ENCODE measurements at regions not wholly inside any gene's neighbourhood (a gene's known extent, or its start where the extent isn't known, plus 50 kb on each side); places are given as distances from the start of the nearest gene placed in this dataset.

DNA sequence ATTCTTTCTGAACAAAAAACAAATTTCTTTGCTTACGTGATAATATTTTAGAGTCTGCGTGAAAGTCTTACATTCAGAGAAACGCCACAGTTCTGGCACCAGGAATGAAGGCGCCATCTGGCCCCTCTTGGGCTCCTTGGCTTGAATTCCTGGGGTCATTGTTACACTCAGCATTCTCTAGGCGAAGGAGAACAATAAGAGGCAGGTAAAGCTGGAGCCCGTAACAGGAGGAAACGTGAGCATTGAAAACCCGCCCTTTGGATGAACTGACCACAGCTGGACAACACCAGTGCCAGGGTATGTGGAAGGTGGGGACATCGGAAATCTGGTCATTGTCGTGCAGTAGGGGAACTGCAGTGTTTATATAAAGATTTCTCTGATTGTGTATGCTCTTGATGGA is 144.8 kb downstream of the RNF152 start:
- Histone ChIP-seq H4K20me1 (ENCODE audit: insufficient read depth) (no peaks in the 10 kb centered on the region), H3K4me2 (no peak overlapping the region), H3K27me3 (ENCODE audit: insufficient read depth) (no peaks in the 10 kb centered on the region), H3K4me3 (ENCODE audit: low read depth in 2 of 2, low read length in 1 of 2) (no peak overlapping the region), H3K4me1 (ENCODE audit: control insufficient read depth in 1 of 2, insufficient read depth in 2 of 2, low read depth in 1 of 2, low read length in 1 of 2) (peaks cover 0 to 3% of the 10 kb centered on the region in 2 experiments; a peak in 1 of 4 replicates), H3F3A (replicated peaks; ENCODE audit: insufficient read depth) (no peaks in the 10 kb centered on the region), H2AFZ (ENCODE audit: low read depth) (no peak overlapping the region), H3K79me2 (ENCODE audit: insufficient read depth) (no peaks in the 10 kb centered on the region), H3K36me3 (replicated peaks in 1 of 2; ENCODE audit: control insufficient read depth in 1 of 2, insufficient read depth in 2 of 2, low read length in 1 of 2) (no peaks in the 10 kb centered on the region), H3K27ac (ENCODE audit: low read depth in 2 of 2, low read length in 1 of 2) (no peak overlapping the region), H3K9me3 (no peaks in the 10 kb centered on the region), H3K9ac (no peak overlapping the region), H3K9me2 (no peaks in the 10 kb centered on the region)
- TF ChIP-seq GATA2 (CRISPR knock-in tag; IDR thresholded peaks at IDR 0.05) (no peak), FOSL2 (IDR thresholded peaks at IDR 0.05; ENCODE audit: borderline replicate concordance, low read depth) (no peak), TCF12 (IDR thresholded peaks at IDR 0.05) (no peak), MXI1 (IDR thresholded peaks at IDR 0.05; ENCODE audit: low read depth, low read length) (no peak), FOXJ3 (CRISPR knock-in tag; IDR thresholded peaks at IDR 0.05) (no peak), TEAD4 (IDR thresholded peaks at IDR 0.05; ENCODE audit: borderline replicate concordance, insufficient read depth) (no peak)
- 76% methylated on average over 10 of the region's 10 CpGs for WGBS (ENCODE audit: low lambda C conversion rate)
- no peak for DNase-seq
- CTCF ChIA-PET: no interaction called here
- POLR2A ChIA-PET: no interaction called here

DNA sequence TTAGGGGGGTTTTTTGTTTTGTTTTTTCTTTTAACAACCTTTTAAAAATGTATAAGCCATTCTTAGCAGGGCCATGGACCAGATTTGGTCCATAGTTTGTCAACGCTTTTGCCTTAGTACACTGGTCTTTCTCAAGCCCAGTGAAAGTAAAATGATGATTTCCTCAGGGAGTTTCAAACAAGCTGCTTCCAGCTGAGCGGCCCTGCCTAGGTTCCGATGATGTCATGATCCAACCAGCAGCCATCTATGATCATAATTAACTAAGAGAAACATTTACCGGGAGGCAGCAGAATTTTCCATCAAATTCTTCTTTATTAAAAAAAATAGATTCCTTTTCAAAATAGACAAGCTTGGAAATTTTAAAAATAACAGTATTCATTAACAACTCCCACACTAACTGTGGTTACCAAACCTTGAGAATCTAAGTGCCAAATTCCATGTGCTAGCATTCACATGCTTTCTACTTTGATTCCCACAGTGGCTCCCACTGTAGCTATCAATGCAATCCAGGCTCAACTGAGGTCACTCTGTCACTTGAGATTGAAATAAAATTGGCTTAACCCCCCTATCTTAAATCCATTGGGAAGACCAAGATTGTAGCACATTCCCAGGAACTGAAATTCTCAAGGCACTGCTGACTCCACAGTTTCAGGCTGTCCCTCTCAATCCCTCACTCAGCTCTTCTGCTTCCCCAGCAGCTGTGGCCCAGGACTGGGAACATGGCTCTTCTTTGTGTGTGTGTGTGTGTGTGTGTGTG is 148.9 kb downstream of the RNF152 start:
- TF ChIP-seq MXI1 (IDR thresholded peaks at IDR 0.05; ENCODE audit: low read depth, low read length) (no peak), RXRA (IDR thresholded peaks at IDR 0.05; ENCODE audit: borderline replicate concordance, low read depth) (no peak), SIN3A (IDR thresholded peaks at IDR 0.05; ENCODE audit: borderline replicate concordance, low read depth, low read length) (no peak), JUND (IDR thresholded peaks at IDR 0.05) (no peak), EZH2phosphoT487 (IDR thresholded peaks at IDR 0.05; ENCODE audit: borderline replicate concordance, low read depth) (no peak), GATA2 (CRISPR knock-in tag; IDR thresholded peaks at IDR 0.05) (no peak), FOSL2 (IDR thresholded peaks at IDR 0.05; ENCODE audit: borderline replicate concordance, low read depth) (no peak), GABPA (IDR thresholded peaks at IDR 0.05; ENCODE audit: low read depth) (no peak), FOXJ3 (CRISPR knock-in tag; IDR thresholded peaks at IDR 0.05) (no peak), MEF2A (IDR thresholded peaks at IDR 0.05; ENCODE audit: borderline replicate concordance, low read depth) (no peak), FOXM1 (IDR thresholded peaks at IDR 0.05; ENCODE audit: low read depth) (no peak), TAF1 (IDR thresholded peaks at IDR 0.05; ENCODE audit: borderline replicate concordance, low read depth, low read length) (no peak), EP300 (IDR thresholded peaks at IDR 0.05; ENCODE audit: borderline replicate concordance in 1 of 2, low read depth in 1 of 2, low read length in 1 of 2) (no peak), TCF12 (IDR thresholded peaks at IDR 0.05) (no peak), SMC3 (IDR thresholded peaks at IDR 0.05; ENCODE audit: low read depth, low read length) (no peak), NFIC (IDR thresholded peaks at IDR 0.05; ENCODE audit: borderline replicate concordance) (no peak)
- TF ChIP-seq, protein P1, sequence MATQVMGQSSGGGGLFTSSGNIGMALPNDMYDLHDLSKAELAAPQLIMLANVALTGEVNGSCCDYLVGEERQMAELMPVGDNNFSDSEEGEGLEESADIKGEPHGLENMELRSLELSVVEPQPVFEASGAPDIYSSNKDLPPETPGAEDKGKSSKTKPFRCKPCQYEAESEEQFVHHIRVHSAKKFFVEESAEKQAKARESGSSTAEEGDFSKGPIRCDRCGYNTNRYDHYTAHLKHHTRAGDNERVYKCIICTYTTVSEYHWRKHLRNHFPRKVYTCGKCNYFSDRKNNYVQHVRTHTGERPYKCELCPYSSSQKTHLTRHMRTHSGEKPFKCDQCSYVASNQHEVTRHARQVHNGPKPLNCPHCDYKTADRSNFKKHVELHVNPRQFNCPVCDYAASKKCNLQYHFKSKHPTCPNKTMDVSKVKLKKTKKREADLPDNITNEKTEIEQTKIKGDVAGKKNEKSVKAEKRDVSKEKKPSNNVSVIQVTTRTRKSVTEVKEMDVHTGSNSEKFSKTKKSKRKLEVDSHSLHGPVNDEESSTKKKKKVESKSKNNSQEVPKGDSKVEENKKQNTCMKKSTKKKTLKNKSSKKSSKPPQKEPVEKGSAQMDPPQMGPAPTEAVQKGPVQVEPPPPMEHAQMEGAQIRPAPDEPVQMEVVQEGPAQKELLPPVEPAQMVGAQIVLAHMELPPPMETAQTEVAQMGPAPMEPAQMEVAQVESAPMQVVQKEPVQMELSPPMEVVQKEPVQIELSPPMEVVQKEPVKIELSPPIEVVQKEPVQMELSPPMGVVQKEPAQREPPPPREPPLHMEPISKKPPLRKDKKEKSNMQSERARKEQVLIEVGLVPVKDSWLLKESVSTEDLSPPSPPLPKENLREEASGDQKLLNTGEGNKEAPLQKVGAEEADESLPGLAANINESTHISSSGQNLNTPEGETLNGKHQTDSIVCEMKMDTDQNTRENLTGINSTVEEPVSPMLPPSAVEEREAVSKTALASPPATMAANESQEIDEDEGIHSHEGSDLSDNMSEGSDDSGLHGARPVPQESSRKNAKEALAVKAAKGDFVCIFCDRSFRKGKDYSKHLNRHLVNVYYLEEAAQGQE (IDR thresholded peaks at IDR 0.05; ENCODE audit: low read depth, low read length): no peak
- TF ChIP-seq, protein P2, sequence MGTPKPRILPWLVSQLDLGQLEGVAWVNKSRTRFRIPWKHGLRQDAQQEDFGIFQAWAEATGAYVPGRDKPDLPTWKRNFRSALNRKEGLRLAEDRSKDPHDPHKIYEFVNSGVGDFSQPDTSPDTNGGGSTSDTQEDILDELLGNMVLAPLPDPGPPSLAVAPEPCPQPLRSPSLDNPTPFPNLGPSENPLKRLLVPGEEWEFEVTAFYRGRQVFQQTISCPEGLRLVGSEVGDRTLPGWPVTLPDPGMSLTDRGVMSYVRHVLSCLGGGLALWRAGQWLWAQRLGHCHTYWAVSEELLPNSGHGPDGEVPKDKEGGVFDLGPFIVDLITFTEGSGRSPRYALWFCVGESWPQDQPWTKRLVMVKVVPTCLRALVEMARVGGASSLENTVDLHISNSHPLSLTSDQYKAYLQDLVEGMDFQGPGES (IDR thresholded peaks at IDR 0.05; ENCODE audit: low read depth, low read length): no peak
- TF ChIP-seq, protein P3, sequence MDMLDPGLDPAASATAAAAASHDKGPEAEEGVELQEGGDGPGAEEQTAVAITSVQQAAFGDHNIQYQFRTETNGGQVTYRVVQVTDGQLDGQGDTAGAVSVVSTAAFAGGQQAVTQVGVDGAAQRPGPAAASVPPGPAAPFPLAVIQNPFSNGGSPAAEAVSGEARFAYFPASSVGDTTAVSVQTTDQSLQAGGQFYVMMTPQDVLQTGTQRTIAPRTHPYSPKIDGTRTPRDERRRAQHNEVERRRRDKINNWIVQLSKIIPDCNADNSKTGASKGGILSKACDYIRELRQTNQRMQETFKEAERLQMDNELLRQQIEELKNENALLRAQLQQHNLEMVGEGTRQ (IDR thresholded peaks at IDR 0.05; ENCODE audit: borderline replicate concordance, low read depth, low read length): no peak
- TF ChIP-seq, protein P4, sequence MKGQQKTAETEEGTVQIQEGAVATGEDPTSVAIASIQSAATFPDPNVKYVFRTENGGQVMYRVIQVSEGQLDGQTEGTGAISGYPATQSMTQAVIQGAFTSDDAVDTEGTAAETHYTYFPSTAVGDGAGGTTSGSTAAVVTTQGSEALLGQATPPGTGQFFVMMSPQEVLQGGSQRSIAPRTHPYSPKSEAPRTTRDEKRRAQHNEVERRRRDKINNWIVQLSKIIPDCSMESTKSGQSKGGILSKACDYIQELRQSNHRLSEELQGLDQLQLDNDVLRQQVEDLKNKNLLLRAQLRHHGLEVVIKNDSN (IDR thresholded peaks at IDR 0.05; ENCODE audit: borderline replicate concordance, low read depth): no peak
- ChIA-PET CTCF (no interaction called here), POLR2A (no interaction called here)
- Histone ChIP-seq H3K27me3 (ENCODE audit: insufficient read depth) (no peaks in the 10 kb centered on the region), H3K27ac (ENCODE audit: low read depth in 2 of 2, low read length in 1 of 2) (no peak overlapping the region), H4K20me1 (ENCODE audit: insufficient read depth) (no peaks in the 10 kb centered on the region), H3K9me3 (no peaks in the 10 kb centered on the region), H3F3A (replicated peaks; ENCODE audit: insufficient read depth) (no peaks in the 10 kb centered on the region), H3K36me3 (replicated peaks in 1 of 2; ENCODE audit: control insufficient read depth in 1 of 2, insufficient read depth in 2 of 2, low read length in 1 of 2) (no peaks in the 10 kb centered on the region), H3K4me2 (no peak overlapping the region), H3K4me3 (ENCODE audit: low read depth in 2 of 2, low read length in 1 of 2) (no peak overlapping the region), H2AFZ (ENCODE audit: low read depth) (no peak overlapping the region), H3K9me2 (no peaks in the 10 kb centered on the region), H3K9ac (no peak overlapping the region), H3K4me1 (ENCODE audit: control insufficient read depth in 1 of 2, insufficient read depth in 2 of 2, low read depth in 1 of 2, low read length in 1 of 2) (peaks cover 0 to 3% of the 10 kb centered on the region in 2 experiments; a peak in 1 of 4 replicates), H3K79me2 (ENCODE audit: insufficient read depth) (no peaks in the 10 kb centered on the region)
- 93% methylated on average over 4 of the region's 4 CpGs for WGBS (ENCODE audit: low lambda C conversion rate)
- no peak for DNase-seq

All from SK-N-SH (cell line).